ENCODE measurements at regions not wholly inside any gene's neighbourhood (a gene's known extent, or its start where the extent isn't known, plus 50 kb on each side); places are given as distances from the start of the nearest gene placed in this dataset.

- Histone ChIP-seq H2BK120ac (ENCODE audit: low read depth, low read length) (no peak overlapping the region), H3K9me3 (ENCODE audit: control insufficient read depth, low read length) (peaks cover 2% of the 10 kb centered on the region), H3K4me2 (ENCODE audit: low read length, poor library complexity, severe bottlenecking) (no peak overlapping the region), H3K4me1 (ENCODE audit: control insufficient read depth, insufficient read depth, low read depth, low read length) (no peaks in the 10 kb centered on the region), H3K4me3 (ENCODE audit: insufficient read depth in 1 of 2, low read depth in 1 of 2, low read length in 2 of 2) (peak overlapping the region in 1 of 2 experiments; percentile 8), H3K9ac (ENCODE audit: low read length) (no peak overlapping the region), H3K36me3 (ENCODE audit: control insufficient read depth in 1 of 2, insufficient read depth in 2 of 2, low read depth in 1 of 2, low read length in 2 of 2) (no peaks in the 10 kb centered on the region), H3K79me1 (replicated peaks; ENCODE audit: low read length, poor library complexity, severe bottlenecking) (no peaks in the 10 kb centered on the region), H2BK15ac (ENCODE audit: low read depth, poor library complexity, severe bottlenecking) (no peak overlapping the region), H3K27ac (ENCODE audit: low read length, poor library complexity, severe bottlenecking) (no peak overlapping the region), H3K18ac (ENCODE audit: low read depth in 1 of 2, low read length in 2 of 2) (no peak overlapping the region), H4K8ac (ENCODE audit: low read length) (no peak overlapping the region), H3K14ac (ENCODE audit: low read length in 2 of 2) (no peak overlapping the region), H3K27me3 (ENCODE audit: control insufficient read depth in 1 of 2, insufficient read depth in 1 of 2, low read length in 2 of 2) (peaks cover 0 to 4% of the 10 kb centered on the region in 2 experiments), H2AFZ (ENCODE audit: low read depth, low read length) (no peak overlapping the region), H3K4ac (ENCODE audit: low read depth in 1 of 2, low read length in 2 of 2) (no peak overlapping the region), H2BK12ac (ENCODE audit: low read length in 2 of 2) (no peak overlapping the region), H4K91ac (ENCODE audit: low read length) (no peak overlapping the region), H3K23ac (ENCODE audit: low read length in 2 of 2) (no peak overlapping the region), H2AK5ac (ENCODE audit: low read length, severe bottlenecking) (no peak overlapping the region), H2BK5ac (ENCODE audit: low read depth, low read length, poor library complexity, severe bottlenecking) (no peak overlapping the region)
- WGBS: 79% methylated on average over 6 of the region's 7 CpGs
- DNase-seq: no peak
These were observed 251.9 kb downstream of the SOD2 start for GRCh38 chr6:159440911-159441703.

DNA sequence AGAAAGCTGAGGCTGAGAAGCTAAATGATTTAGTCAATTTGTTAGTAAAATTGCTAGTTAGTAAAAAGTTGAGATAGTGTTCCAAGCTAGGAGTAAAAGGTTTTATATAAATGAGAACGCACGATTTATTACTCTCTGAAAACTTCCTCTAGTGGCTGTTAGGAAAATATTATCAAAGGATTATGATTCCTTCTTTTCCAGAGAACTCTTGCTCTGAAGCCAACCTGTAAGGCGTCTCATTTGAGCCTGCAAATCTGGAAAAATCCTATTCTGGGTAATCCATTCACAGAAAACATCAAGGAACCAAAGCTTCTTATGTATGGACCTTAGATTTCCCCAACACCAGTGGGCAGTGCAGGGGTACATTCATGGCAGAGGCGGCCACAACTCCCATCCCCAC is 252.7 kb downstream of the SOD2 start:
- H3K14ac ChIP-seq (ENCODE audit: low read length in 2 of 2): no peak overlapping the region
- no peaks in the 10 kb centered on the region for H3K79me1 ChIP-seq (replicated peaks; ENCODE audit: low read length, poor library complexity, severe bottlenecking)
- no peak overlapping the region for H2BK12ac ChIP-seq (ENCODE audit: low read length in 2 of 2)
- H3K36me3 ChIP-seq (ENCODE audit: control insufficient read depth in 1 of 2, insufficient read depth in 2 of 2, low read depth in 1 of 2, low read length in 2 of 2): no peaks in the 10 kb centered on the region
- peaks cover 0 to 7% of the 10 kb centered on the region in 2 experiments for H3K27me3 ChIP-seq (ENCODE audit: control insufficient read depth in 1 of 2, insufficient read depth in 1 of 2, low read length in 2 of 2)
- H2AFZ ChIP-seq (ENCODE audit: low read depth, low read length): no peak overlapping the region
- no peak for DNase-seq
- H2AK5ac ChIP-seq (ENCODE audit: low read length, severe bottlenecking): no peak overlapping the region
- H3K4me1 ChIP-seq (ENCODE audit: control insufficient read depth, insufficient read depth, low read depth, low read length): no peaks in the 10 kb centered on the region
- no peak overlapping the region for H3K9ac ChIP-seq (ENCODE audit: low read length)
- no peak overlapping the region for H3K4me2 ChIP-seq (ENCODE audit: low read length, poor library complexity, severe bottlenecking)
- no peak overlapping the region for H3K18ac ChIP-seq (ENCODE audit: low read depth in 1 of 2, low read length in 2 of 2)
- WGBS: 35% methylated on average over 1 of the region's 4 CpGs
- H2BK15ac ChIP-seq (ENCODE audit: low read depth, poor library complexity, severe bottlenecking): no peak overlapping the region
- no peak overlapping the region for H3K23ac ChIP-seq (ENCODE audit: low read length in 2 of 2)
- H4K8ac ChIP-seq (ENCODE audit: low read length): no peak overlapping the region
- no peak overlapping the region for H3K27ac ChIP-seq (ENCODE audit: low read length, poor library complexity, severe bottlenecking)
- H4K91ac ChIP-seq (ENCODE audit: low read length): no peak overlapping the region
- H3K9me3 ChIP-seq (ENCODE audit: control insufficient read depth, low read length): peaks cover 2% of the 10 kb centered on the region
- no peak overlapping the region for H3K4ac ChIP-seq (ENCODE audit: low read depth in 1 of 2, low read length in 2 of 2)
- no peak overlapping the region for H2BK5ac ChIP-seq (ENCODE audit: low read depth, low read length, poor library complexity, severe bottlenecking)
- peak overlapping the region in 1 of 2 experiments; percentile 8 for H3K4me3 ChIP-seq (ENCODE audit: insufficient read depth in 1 of 2, low read depth in 1 of 2, low read length in 2 of 2)
- H2BK120ac ChIP-seq (ENCODE audit: low read depth, low read length): no peak overlapping the region

GRCh38 chr6:159439651-159440050 is 253.4 kb downstream of the SOD2 start:
- H3K4me3 ChIP-seq (ENCODE audit: insufficient read depth in 1 of 2, low read depth in 1 of 2, low read length in 2 of 2): no peak overlapping the region
- H2BK15ac ChIP-seq (ENCODE audit: low read depth, poor library complexity, severe bottlenecking): no peak overlapping the region
- H3K23ac ChIP-seq (ENCODE audit: low read length in 2 of 2): no peak overlapping the region
- no peak overlapping the region for H2BK5ac ChIP-seq (ENCODE audit: low read depth, low read length, poor library complexity, severe bottlenecking)
- no peak overlapping the region for H3K4me2 ChIP-seq (ENCODE audit: low read length, poor library complexity, severe bottlenecking)
- H2AK5ac ChIP-seq (ENCODE audit: low read length, severe bottlenecking): no peak overlapping the region
- H4K8ac ChIP-seq (ENCODE audit: low read length): no peak overlapping the region
- H3K36me3 ChIP-seq (ENCODE audit: control insufficient read depth in 1 of 2, insufficient read depth in 2 of 2, low read depth in 1 of 2, low read length in 2 of 2): no peaks in the 10 kb centered on the region
- H2BK12ac ChIP-seq (ENCODE audit: low read length in 2 of 2): no peak overlapping the region
- no peak overlapping the region for H3K14ac ChIP-seq (ENCODE audit: low read length in 2 of 2)
- H3K79me1 ChIP-seq (replicated peaks; ENCODE audit: low read length, poor library complexity, severe bottlenecking): no peaks in the 10 kb centered on the region
- no peak overlapping the region for H3K9ac ChIP-seq (ENCODE audit: low read length)
- H3K18ac ChIP-seq (ENCODE audit: low read depth in 1 of 2, low read length in 2 of 2): no peak overlapping the region
- no peak overlapping the region for H2BK120ac ChIP-seq (ENCODE audit: low read depth, low read length)
- H2AFZ ChIP-seq (ENCODE audit: low read depth, low read length): no peak overlapping the region
- H3K4me1 ChIP-seq (ENCODE audit: control insufficient read depth, insufficient read depth, low read depth, low read length): no peaks in the 10 kb centered on the region
- H3K4ac ChIP-seq (ENCODE audit: low read depth in 1 of 2, low read length in 2 of 2): no peak overlapping the region
- WGBS: 63% methylated on average over 1 of the region's 1 CpG
- peaks cover 0 to 7% of the 10 kb centered on the region in 2 experiments for H3K27me3 ChIP-seq (ENCODE audit: control insufficient read depth in 1 of 2, insufficient read depth in 1 of 2, low read length in 2 of 2)
- no peak overlapping the region for H4K91ac ChIP-seq (ENCODE audit: low read length)
- no peak overlapping the region for H3K27ac ChIP-seq (ENCODE audit: low read length, poor library complexity, severe bottlenecking)
- DNase-seq: no peak
- peaks cover 3% of the 10 kb centered on the region for H3K9me3 ChIP-seq (ENCODE audit: control insufficient read depth, low read length)

- no peak overlapping the region for H3K18ac ChIP-seq (ENCODE audit: low read depth in 1 of 2, low read length in 2 of 2)
- H3K4me2 ChIP-seq (ENCODE audit: low read length, poor library complexity, severe bottlenecking): no peak overlapping the region
- H3K23ac ChIP-seq (ENCODE audit: low read length in 2 of 2): no peak overlapping the region
- peaks cover 18% of the 10 kb centered on the region for H3K9me3 ChIP-seq (ENCODE audit: control insufficient read depth, low read length)
- DNase-seq: no peak
- no peak overlapping the region for H2AK5ac ChIP-seq (ENCODE audit: low read length, severe bottlenecking)
- H3K36me3 ChIP-seq (ENCODE audit: control insufficient read depth in 1 of 2, insufficient read depth in 2 of 2, low read depth in 1 of 2, low read length in 2 of 2): no peaks in the 10 kb centered on the region
- H4K8ac ChIP-seq (ENCODE audit: low read length): no peak overlapping the region
- H4K91ac ChIP-seq (ENCODE audit: low read length): no peak overlapping the region
- peaks cover 0 to 7% of the 10 kb centered on the region in 2 experiments for H3K27me3 ChIP-seq (ENCODE audit: control insufficient read depth in 1 of 2, insufficient read depth in 1 of 2, low read length in 2 of 2)
- no peak overlapping the region for H2BK12ac ChIP-seq (ENCODE audit: low read length in 2 of 2)
- no peak overlapping the region for H3K9ac ChIP-seq (ENCODE audit: low read length)
- H3K4ac ChIP-seq (ENCODE audit: low read depth in 1 of 2, low read length in 2 of 2): no peak overlapping the region
- no peak overlapping the region for H2BK15ac ChIP-seq (ENCODE audit: low read depth, poor library complexity, severe bottlenecking)
- no peaks in the 10 kb centered on the region for H3K79me1 ChIP-seq (replicated peaks; ENCODE audit: low read length, poor library complexity, severe bottlenecking)
- H3K4me1 ChIP-seq (ENCODE audit: control insufficient read depth, insufficient read depth, low read depth, low read length): no peaks in the 10 kb centered on the region
- WGBS: 39% methylated on average over 2 of the region's 2 CpGs
- no peak overlapping the region for H2BK5ac ChIP-seq (ENCODE audit: low read depth, low read length, poor library complexity, severe bottlenecking)
- no peak overlapping the region for H2BK120ac ChIP-seq (ENCODE audit: low read depth, low read length)
- no peak overlapping the region for H3K14ac ChIP-seq (ENCODE audit: low read length in 2 of 2)
- no peak overlapping the region for H2AFZ ChIP-seq (ENCODE audit: low read depth, low read length)
- H3K27ac ChIP-seq (ENCODE audit: low read length, poor library complexity, severe bottlenecking): no peak overlapping the region
- H3K4me3 ChIP-seq (ENCODE audit: insufficient read depth in 1 of 2, low read depth in 1 of 2, low read length in 2 of 2): no peak overlapping the region
These were observed 254.9 kb downstream of the SOD2 start for GRCh38 chr6:159438106-159438505.
